Uterus (tissue), 3 donors: ENCODE measurements at regions not wholly inside any gene's neighbourhood (a gene's known extent, or its start where the extent isn't known, plus 50 kb on each side); places are given as distances from the start of the nearest gene placed in this dataset.
"Not testable (repeated sequence)": the region's sequence is repeated elsewhere in the genome, so short reads cannot be mapped to it uniquely, and the experiment has no call there.

Experiments used
- DNase-seq, 2 donors: peaks; one replicate each; pipeline ENCODE4 v3.0.0-alpha.2; 2019 to 2020
- H3K27ac ChIP-seq, 2 donors: fragments of 200-600 bp; sonication (generic); 1 replicate in 1 of 2; 2 replicates in 1 of 2; pipeline ENCODE4 v1.5.1; 2016 to 2018
- H3K27me3 ChIP-seq, 2 donors: fragments of 200-600 bp; sonication (generic); one replicate each; pipeline ENCODE4 v1.5.1; 2018 to 2019; ENCODE audit warnings: control low read depth in 1 of 2
- H3K36me3 ChIP-seq, 2 donors: fragments of 200-600 bp; sonication (generic); one replicate each; pipeline ENCODE4 v1.5.1; 2019; ENCODE audit warnings: control low read depth in 1 of 2
- H3K4me1 ChIP-seq, 2 donors: fragments of 200-600 bp; sonication (generic); one replicate each; pipeline ENCODE4 v1.5.1; 2018 to 2019; ENCODE audit warnings: control low read depth in 1 of 2
- H3K4me3 ChIP-seq, 2 donors: fragments of 200-600 bp; sonication (generic); 1 replicate in 1 of 2; 2 replicates in 1 of 2; pipeline ENCODE4 v1.5.1; 2018 to 2019; ENCODE audit warnings: mild to moderate bottlenecking in 1 of 2
- H3K9me3 ChIP-seq, 2 donors: fragments of 200-600 bp; sonication (generic); one replicate each; pipeline ENCODE4 v1.5.1; 2019; ENCODE audit warnings: control low read depth in 1 of 2
- POLR2A ChIP-seq, 2 donors: fragments of 450-650 bp; IDR thresholded peaks; one replicate each; pipeline ENCODE4 v1.6.1; 2016; ENCODE audit warnings: antibody characterized with exemption in 2 of 2, mild to moderate bottlenecking in 1 of 2, moderate library complexity in 1 of 2
- intact Hi-C: fragments of 100-400 bp; cut with DNase I; formaldehyde crosslinking; loops from one replicate; pipeline ENCODE4 v1.15.1; 2023; ENCODE audit warnings: low total_unique reads
- TF ChIP-seq, protein P1 (sequence below), 4 experiments: fragments of 200-600 bp in 2 of 4; fragments of 450-650 bp in 2 of 4; sonication (generic) in 2 of 4; IDR thresholded peaks; one replicate each; pipeline ENCODE4 v1.5.1; 2016 to 2019; ENCODE audit warnings: antibody characterized with exemption in 4 of 4, mild to moderate bottlenecking in 2 of 4, moderate library complexity in 1 of 4
- donor health status: DM: yes; HTN: yes; CAD: no.

DNA sequence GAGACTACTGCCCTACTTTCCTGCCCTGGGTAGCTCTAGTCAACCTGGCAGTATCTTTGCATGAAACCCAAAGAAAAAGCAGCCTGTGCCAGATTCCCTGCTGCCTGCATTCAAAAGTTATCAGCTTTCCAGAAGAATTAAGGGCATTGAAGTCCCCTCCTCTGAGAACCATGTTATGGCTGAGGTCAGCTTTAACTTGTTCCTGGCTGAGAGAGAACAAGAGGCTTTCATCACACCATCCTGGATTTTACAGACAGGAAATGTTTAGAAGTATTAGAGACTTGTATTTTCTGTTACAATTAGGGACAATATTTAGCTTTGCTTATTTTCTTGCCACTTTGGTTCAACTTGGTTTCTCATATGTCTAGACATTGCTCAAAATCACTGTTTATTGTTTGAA is 238.8 kb downstream of the ARL4A start:
- no peaks in the 10 kb centered on the region for H3K9me3 ChIP-seq
- H3K4me1 ChIP-seq = no peaks in the 10 kb centered on the region
- H3K27me3 ChIP-seq = no peaks in the 10 kb centered on the region
- TF ChIP-seq, protein P1, sequence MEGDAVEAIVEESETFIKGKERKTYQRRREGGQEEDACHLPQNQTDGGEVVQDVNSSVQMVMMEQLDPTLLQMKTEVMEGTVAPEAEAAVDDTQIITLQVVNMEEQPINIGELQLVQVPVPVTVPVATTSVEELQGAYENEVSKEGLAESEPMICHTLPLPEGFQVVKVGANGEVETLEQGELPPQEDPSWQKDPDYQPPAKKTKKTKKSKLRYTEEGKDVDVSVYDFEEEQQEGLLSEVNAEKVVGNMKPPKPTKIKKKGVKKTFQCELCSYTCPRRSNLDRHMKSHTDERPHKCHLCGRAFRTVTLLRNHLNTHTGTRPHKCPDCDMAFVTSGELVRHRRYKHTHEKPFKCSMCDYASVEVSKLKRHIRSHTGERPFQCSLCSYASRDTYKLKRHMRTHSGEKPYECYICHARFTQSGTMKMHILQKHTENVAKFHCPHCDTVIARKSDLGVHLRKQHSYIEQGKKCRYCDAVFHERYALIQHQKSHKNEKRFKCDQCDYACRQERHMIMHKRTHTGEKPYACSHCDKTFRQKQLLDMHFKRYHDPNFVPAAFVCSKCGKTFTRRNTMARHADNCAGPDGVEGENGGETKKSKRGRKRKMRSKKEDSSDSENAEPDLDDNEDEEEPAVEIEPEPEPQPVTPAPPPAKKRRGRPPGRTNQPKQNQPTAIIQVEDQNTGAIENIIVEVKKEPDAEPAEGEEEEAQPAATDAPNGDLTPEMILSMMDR (IDR thresholded peaks at IDR 0.05) = no peak
- no peak for TF ChIP-seq POLR2A (IDR thresholded peaks at IDR 0.05)
- H3K36me3 ChIP-seq = no peaks in the 10 kb centered on the region
- intact Hi-C loops = no loop called here
- H3K27ac ChIP-seq = no peak overlapping the region
- no peak overlapping the region for H3K4me3 ChIP-seq
- no peak for DNase-seq

DNA sequence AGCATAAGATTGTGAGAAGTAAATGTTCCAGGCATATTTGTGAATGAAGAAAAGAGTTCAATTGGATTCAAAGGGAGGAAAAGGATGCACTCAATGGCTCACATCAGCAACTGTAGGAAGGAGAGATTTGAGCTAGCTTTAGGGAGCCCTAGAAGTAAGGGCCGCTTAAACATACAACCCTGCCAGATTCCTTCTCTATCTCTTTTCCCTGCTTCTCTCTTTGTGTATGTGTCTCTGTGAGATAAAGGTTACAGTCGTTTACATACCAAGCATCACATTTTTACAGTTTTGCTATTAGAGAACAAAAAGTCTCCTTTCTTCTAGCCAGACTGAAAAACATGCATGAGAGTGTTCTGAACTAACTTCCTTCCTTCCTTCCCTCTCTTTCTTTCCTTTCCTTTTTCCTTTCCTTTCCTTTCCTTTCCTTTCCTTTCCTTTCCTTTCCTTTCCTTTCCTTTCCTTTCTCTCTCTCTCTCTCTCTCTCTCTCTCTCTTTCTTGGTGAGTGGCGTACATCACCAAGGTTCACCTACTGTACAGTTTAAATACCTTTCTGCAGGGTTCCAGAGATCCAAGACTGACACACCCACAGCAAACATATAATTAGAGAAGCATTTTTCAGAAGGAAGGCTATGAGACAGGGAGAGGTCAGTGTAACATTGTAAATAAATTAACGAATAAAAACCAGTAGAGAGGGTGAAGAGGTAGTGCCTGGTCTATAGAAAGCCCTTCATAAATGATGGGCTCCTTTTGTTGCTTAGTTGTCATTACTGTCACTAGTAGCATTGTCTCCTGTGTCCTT is 240.4 kb downstream of the ARL4A start:
- intact Hi-C loops = no loop called here
- no peaks in the 10 kb centered on the region for H3K27me3 ChIP-seq

DNA sequence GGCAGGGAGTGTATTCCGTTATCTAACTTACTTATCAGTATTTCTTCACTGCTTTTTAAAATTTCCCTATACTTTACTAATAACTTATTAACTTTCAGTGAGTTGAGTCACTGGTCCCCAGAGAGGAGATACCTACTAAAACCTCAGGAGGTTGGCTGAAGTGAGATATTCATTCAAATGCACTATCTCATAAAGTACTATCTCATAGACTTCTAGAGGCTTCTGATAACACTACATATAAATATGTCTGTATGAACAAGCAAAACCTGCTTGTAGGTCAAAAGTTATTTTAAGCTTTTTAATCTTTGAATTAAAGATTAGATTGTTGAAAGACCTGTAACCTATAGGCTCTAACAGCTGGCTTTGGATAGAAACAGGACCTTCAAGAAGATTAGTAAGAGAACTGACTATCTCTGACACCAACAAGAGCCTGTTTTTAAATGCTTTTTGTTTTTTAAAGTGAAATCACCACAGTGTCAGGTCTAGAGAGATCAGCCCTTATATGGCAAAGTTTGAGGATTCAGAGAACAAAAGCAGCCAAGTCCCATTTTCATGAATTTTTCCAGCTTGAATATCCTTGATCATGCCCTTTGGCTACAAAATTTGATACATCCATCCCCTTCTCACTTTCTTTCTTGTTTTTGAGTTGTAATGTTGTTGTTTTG is 242.2 kb downstream of the ARL4A start:
- intact Hi-C loops = no loop called here
- no peak for DNase-seq
- no peak for TF ChIP-seq POLR2A (IDR thresholded peaks at IDR 0.05)
- TF ChIP-seq, protein P1 (IDR thresholded peaks at IDR 0.05) = no peak
- Histone ChIP-seq H3K4me1 (no peaks in the 10 kb centered on the region), H3K4me3 (no peak overlapping the region), H3K36me3 (no peaks in the 10 kb centered on the region), H3K9me3 (no peaks in the 10 kb centered on the region), H3K27ac (no peak overlapping the region), H3K27me3 (no peaks in the 10 kb centered on the region)

More for the DNA sequence above, 240.4 kb downstream of the ARL4A start:
- Histone ChIP-seq H3K4me3 (no peak overlapping the region), H3K36me3 (no peaks in the 10 kb centered on the region), H3K9me3 (no peaks in the 10 kb centered on the region), H3K4me1 (no peaks in the 10 kb centered on the region), H3K27ac (no peak overlapping the region)
- TF ChIP-seq, protein P1 (IDR thresholded peaks at IDR 0.05) = no peak
- TF ChIP-seq POLR2A (IDR thresholded peaks at IDR 0.05) = no peak
- DNase-seq = no peak

DNA sequence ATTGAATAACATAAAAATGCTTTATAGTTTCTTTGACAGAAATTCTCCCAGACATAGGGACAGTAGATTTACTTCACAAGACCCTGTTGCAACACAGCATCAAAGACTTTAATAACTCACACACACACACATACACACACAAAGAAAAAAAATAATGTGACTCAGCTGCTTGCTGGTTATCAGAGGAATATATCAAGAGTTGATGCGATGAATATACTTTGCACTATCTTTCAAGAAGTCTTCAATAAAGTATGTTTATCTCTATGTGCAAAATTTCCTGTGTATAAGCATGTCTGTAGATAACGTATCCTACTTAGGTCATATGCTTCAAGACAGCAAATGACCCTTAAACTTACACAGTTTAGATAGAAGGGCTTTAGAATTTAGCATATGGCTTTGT is 243.1 kb downstream of the ARL4A start:
- no peaks in the 10 kb centered on the region for H3K36me3 ChIP-seq
- no peaks in the 10 kb centered on the region for H3K9me3 ChIP-seq
- TF ChIP-seq POLR2A (IDR thresholded peaks at IDR 0.05) = no peak
- TF ChIP-seq, protein P1 (IDR thresholded peaks at IDR 0.05) = no peak
- intact Hi-C loops = no loop called here
- H3K4me1 ChIP-seq = no peaks in the 10 kb centered on the region
- H3K27ac ChIP-seq = no peak overlapping the region
- no peak overlapping the region for H3K4me3 ChIP-seq
- DNase-seq = no peak
- no peaks in the 10 kb centered on the region for H3K27me3 ChIP-seq

DNA sequence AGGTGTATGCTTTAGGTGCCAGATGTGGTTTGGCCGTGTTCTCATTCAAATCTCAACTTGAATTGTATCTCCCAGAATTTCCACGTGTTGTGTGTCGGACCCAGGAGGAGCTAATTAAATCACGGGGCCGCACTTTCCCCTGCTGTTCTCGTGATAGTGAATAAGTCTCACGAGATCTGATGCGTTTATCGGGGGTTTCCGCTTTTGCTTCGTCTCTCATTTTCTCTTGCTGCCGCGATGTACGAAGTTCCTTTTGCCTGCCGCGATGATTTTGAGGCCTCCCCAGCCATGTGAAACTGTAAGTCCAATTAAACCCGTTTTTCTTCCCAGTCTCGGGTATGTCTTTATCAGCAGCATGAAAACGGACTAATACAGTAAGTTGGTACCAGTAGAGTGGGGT is 244.0 kb downstream of the ARL4A start:
- H3K27ac ChIP-seq, H3K4me1 ChIP-seq, intact Hi-C loops, H3K4me3 ChIP-seq, H3K36me3 ChIP-seq, DNase-seq, H3K9me3 ChIP-seq, H3K27me3 ChIP-seq: not testable (repeated sequence)
